HepG2 (cell line): ENCODE measurements at regions not wholly inside any gene's neighbourhood (a gene's known extent, or its start where the extent isn't known, plus 50 kb on each side); places are given as distances from the start of the nearest gene placed in this dataset.

Source experiments
- CTCF ChIP-seq: sonication (generic); formaldehyde crosslinking; IDR thresholded peaks from 2 replicates; pipeline ENCODE4 v1.5.0; 2020; ENCODE audit warnings: mild to moderate bottlenecking, missing genetic modification reagents, moderate library complexity
- DZIP1 ChIP-seq: sonication (generic); formaldehyde crosslinking; IDR thresholded peaks from 2 replicates; pipeline ENCODE4 v1.5.0; 2020; ENCODE audit warnings: mild to moderate bottlenecking, missing genetic modification reagents
- FOXA1 ChIP-seq, 2 experiments: fragments of 450-650 bp in 1 of 2; sonication (generic) in 1 of 2; formaldehyde crosslinking in 1 of 2; IDR thresholded peaks; 2 replicates each; pipeline versions ENCODE4 v1.4.0 to v1.6.1; 2016 to 2020; ENCODE audit warnings: missing genetic modification reagents in 1 of 2
- GMEB2 ChIP-seq: IDR thresholded peaks from 2 replicates; pipeline ENCODE4 v1.6.1; 2016; ENCODE audit warnings: missing biosample characterization, missing genetic modification reagents, low read depth
- HHEX ChIP-seq: IDR thresholded peaks from 2 replicates; pipeline ENCODE4 v1.6.1; 2016; ENCODE audit warnings: control low read depth
- MLXIP ChIP-seq: sonication (generic); formaldehyde crosslinking; IDR thresholded peaks from 2 replicates; pipeline ENCODE4 v1.9.0; 2021; ENCODE audit warnings: missing genetic modification reagents, borderline replicate concordance
- PCBP1 ChIP-seq: fragments of 200-400 bp; formaldehyde crosslinking; IDR thresholded peaks from 2 replicates; pipeline ENCODE4 v1.6.1; 2017; ENCODE audit warnings: mild to moderate bottlenecking, low read depth, low read length, borderline replicate concordance
- POLR2A ChIP-seq, 2 experiments: IDR thresholded peaks; 2 replicates each; pipeline ENCODE4 v1.6.1; 2011; ENCODE audit warnings: low read depth in 2 of 2, low read length in 2 of 2, mild to moderate bottlenecking in 1 of 2, moderate library complexity in 1 of 2; ENCODE audit not compliant: insufficient read depth in 1 of 2
- REL ChIP-seq: sonication (generic); formaldehyde crosslinking; conservative IDR thresholded peaks from 2 replicates; pipeline ENCODE4 v1.8.0; 2022; ENCODE audit warnings: mild to moderate bottlenecking, missing genetic modification reagents, moderate library complexity
- SMYD3 ChIP-seq: sonication (generic); formaldehyde crosslinking; IDR thresholded peaks from 2 replicates; pipeline ENCODE4 v1.8.1; 2023; ENCODE audit warnings: mild to moderate bottlenecking, missing genetic modification reagents
- STAG1 ChIP-seq: sonication (generic); formaldehyde crosslinking; IDR thresholded peaks from 2 replicates; pipeline ENCODE4 v1.4.0; 2020; ENCODE audit warnings: missing genetic modification reagents
- TBX3 ChIP-seq: fragments of 450-650 bp; IDR thresholded peaks from 2 replicates; pipeline ENCODE4 v1.6.1; 2017; ENCODE audit warnings: antibody characterized with exemption, mild to moderate bottlenecking, inconsistent platforms, borderline replicate concordance
- TOE1 ChIP-seq: sonication (generic); formaldehyde crosslinking; IDR thresholded peaks from 2 replicates; pipeline ENCODE4 v1.4.0; 2020; ENCODE audit warnings: mild to moderate bottlenecking, missing genetic modification reagents
- ZBTB46 ChIP-seq: sonication (generic); formaldehyde crosslinking; IDR thresholded peaks from 2 replicates; pipeline ENCODE4 v1.4.0; 2020; ENCODE audit warnings: mild to moderate bottlenecking, missing genetic modification reagents, borderline replicate concordance
- ZEB1 ChIP-seq: IDR thresholded peaks from 2 replicates; pipeline ENCODE4 v1.6.1; 2012; ENCODE audit warnings: mild to moderate bottlenecking, low read depth, inconsistent platforms; ENCODE audit not compliant: insufficient replicate concordance
- ZNF331 ChIP-seq: sonication (generic); formaldehyde crosslinking; IDR thresholded peaks from 2 replicates; pipeline ENCODE4 v1.4.0; 2020; ENCODE audit warnings: missing genetic modification reagents
- ZNF335 ChIP-seq: sonication (generic); formaldehyde crosslinking; IDR thresholded peaks from 2 replicates; pipeline ENCODE4 v1.4.0; 2020; ENCODE audit warnings: missing genetic modification reagents
- ZNF382 ChIP-seq: sonication (generic); formaldehyde crosslinking; IDR thresholded peaks from 2 replicates; pipeline ENCODE4 v1.5.0; 2020; ENCODE audit warnings: missing genetic modification reagents, mild to moderate bottlenecking, borderline replicate concordance
- ZNF510 ChIP-seq: sonication (generic); formaldehyde crosslinking; IDR thresholded peaks from 2 replicates; pipeline ENCODE4 v1.4.0; 2020; ENCODE audit warnings: low read depth, mild to moderate bottlenecking, missing genetic modification reagents
- ZNF552 ChIP-seq: sonication (generic); formaldehyde crosslinking; IDR thresholded peaks from 2 replicates; pipeline ENCODE4 v1.9.0; 2022; ENCODE audit warnings: missing genetic modification reagents, mild to moderate bottlenecking, borderline replicate concordance

- TF ChIP-seq FOXA1 (IDR thresholded peaks at IDR 0.05) (no peak), FOXA1 (CRISPR knock-in tag; IDR thresholded peaks at IDR 0.05) (no peak), ZBTB46 (CRISPR knock-in tag) (no peak), PCBP1 (no peak), ZNF335 (CRISPR knock-in tag) (no peak), HHEX (no peak), ZNF331 (CRISPR knock-in tag) (0 out of 2 replicates have a peak, but pooled peaks have one; percentile 9), DZIP1 (no peak), GMEB2 (no peak), REL (CRISPR knock-in tag) (no peak), CTCF (peak; percentile 83), SMYD3 (no peak), ZNF552 (CRISPR knock-in tag) (no peak), TBX3 (no peak), STAG1 (CRISPR knock-in tag) (peak; percentile 78), ZNF382 (CRISPR knock-in tag) (no peak), TOE1 (CRISPR knock-in tag) (no peak), POLR2A (IDR thresholded peaks at IDR 0.05; ENCODE audit: insufficient read depth in 1 of 2, low read depth in 2 of 2, low read length in 2 of 2) (no peak), MLXIP (CRISPR knock-in tag) (no peak), ZNF510 (CRISPR knock-in tag) (no peak), ZEB1 (no peak)
These were observed 128.8 kb upstream of the CACNA2D1 start (continued) for GRCh38 chr7:82572195-82572880.
